ENCODE measurements at regions not wholly inside any gene's neighbourhood (a gene's known extent, or its start where the extent isn't known, plus 50 kb on each side); places are given as distances from the start of the nearest gene placed in this dataset. TPM values are rescaled to one million over a fixed set of nuclear protein-coding genes. Genes with fewer than 3 reads are reported as not detected.
"Not testable (repeated sequence)": the region's sequence is repeated elsewhere in the genome, so short reads cannot be mapped to it uniquely, and the experiment has no call there.

DNA sequence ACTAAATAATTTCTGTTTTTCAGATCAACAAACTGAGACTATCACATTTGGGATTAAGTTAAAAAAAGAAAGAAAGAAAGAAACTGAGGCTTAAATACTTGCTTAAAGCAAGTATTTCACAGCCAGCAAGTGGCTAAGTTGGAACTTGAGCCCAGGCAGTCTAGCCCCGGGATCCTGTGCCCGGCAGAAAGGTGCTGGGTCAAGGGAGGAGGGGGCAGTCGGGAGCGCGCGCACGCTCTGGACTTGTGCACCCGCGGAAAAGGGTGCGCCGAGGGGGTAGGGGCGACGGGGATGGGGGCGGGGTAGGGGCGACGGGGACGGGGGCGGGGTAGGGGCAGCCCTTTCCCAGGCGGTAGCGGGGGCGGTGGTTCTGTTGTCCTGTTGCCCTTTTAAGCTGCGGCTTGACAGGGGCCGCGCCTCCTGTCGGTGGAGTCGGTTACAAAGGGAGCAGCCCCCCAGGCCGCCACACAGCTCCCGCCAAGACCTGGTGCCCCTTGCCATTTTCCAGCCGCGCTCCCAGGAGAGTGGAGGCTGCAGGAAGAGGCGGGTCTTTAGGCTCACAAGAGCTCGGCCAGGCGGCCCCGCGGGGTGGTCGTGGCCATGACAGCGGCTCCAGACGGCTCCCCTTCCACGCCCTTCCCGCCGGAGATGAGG lies 60.6 kb downstream of the GOLGA8T start:
- not testable (repeated sequence) for DNase-seq (ENCODE audit: low read depth)

DNA sequence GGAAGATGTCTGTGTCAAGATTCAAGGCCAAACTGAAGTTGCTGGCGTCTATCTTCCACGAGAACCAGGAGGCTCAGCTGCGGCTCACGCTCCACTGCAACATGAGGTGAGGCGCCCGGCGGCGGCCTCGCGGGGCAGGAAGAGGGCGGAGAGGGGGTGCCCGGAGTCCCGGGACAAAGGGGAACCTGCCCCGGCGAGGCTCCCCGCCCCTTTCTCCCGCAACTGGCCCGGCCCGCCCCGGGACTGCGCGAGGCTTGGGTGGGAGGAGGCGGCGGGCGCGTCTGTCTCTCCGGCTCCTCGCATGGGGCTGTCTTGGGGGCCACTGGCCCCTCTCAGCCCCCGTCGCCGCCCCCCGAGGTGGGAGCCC lies 61.1 kb downstream of the GOLGA8T start:
- DNase-seq (ENCODE audit: low read depth) = peak; percentile 0

DNA sequence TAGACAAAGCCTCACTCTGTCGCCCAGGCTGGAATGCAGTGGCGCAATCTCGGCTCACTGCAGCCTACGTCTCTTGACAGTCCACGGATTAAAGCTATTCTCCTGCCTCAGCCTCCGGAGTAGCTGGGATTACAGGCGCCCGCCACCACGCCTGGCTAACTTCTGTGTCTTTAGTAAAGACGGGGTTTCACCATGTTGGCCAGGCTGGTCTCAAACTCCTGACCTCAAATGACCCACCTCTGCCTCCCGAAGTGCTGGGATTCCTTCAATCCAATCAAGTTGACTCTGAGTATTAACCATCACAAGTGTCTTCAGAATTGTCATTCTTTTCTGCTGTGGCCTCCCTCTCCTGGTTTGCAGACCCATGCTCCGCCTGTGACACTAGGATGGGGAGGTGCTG lies 61.9 kb downstream of the GOLGA8T start:
- not testable (repeated sequence) for DNase-seq (ENCODE audit: low read depth)

DNA sequence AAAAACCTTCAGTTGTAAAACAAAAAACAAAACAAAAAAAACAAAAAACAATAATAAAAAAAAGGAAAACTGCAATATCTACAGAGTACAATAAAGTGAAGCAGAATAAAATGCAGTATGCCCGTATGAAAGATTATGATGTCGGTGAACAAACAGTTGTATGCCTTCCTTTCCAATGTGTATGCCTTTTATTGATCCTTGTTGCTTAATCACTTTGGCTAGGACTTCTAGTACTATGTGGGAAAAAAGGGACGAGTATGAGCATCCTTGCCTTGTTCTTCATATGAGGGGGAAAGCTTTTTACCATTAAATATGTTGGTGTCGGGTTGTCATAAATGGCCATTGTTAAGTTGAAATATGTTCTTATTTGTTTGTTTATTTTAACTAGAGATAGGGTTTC lies 66.7 kb downstream of the GOLGA8T start:
- not testable (repeated sequence) for DNase-seq (ENCODE audit: low read depth)

DNA sequence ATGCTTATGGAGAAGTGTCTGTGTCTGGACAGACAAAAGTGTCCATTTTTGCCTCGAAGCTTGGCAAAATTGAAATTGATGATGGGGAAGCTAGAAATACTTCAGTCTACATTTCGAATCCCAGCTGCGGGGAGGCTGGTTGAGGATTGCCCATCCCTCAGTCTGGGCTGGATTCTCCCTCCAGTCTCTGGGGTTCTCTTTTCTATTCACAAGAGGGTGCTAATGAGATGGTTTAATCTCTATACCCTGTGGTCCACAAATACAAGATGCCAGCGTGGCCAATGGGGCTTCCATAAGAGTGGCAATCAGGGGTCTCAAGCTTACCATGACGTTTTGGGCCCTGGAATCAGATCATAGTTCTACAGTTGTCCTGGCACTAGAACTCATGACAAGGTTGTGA lies 78.9 kb downstream of the GOLGA8T start:
- not testable (repeated sequence) for DNase-seq (ENCODE audit: low read depth)

DNA sequence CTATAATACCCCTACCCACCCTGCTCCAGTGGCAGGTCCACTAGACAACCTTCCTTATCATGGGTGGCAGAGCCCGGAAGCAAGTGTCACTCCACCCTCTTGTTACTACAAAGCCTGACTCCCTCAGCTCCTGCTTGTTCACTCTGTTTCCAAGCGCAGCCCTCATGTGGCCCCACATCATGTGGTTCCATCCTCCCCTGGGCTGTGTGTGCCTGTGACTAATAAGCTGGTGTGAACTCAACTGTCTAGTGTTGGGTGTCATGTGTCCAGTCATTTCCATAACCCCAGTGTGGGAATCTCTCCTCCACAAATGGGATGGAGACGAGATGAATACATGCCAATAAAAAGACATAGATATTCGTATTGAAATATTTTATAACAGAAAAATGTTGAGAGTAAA lies 87.0 kb downstream of the GOLGA8T start:
- not testable (repeated sequence) for DNase-seq (ENCODE audit: low read depth)

DNA sequence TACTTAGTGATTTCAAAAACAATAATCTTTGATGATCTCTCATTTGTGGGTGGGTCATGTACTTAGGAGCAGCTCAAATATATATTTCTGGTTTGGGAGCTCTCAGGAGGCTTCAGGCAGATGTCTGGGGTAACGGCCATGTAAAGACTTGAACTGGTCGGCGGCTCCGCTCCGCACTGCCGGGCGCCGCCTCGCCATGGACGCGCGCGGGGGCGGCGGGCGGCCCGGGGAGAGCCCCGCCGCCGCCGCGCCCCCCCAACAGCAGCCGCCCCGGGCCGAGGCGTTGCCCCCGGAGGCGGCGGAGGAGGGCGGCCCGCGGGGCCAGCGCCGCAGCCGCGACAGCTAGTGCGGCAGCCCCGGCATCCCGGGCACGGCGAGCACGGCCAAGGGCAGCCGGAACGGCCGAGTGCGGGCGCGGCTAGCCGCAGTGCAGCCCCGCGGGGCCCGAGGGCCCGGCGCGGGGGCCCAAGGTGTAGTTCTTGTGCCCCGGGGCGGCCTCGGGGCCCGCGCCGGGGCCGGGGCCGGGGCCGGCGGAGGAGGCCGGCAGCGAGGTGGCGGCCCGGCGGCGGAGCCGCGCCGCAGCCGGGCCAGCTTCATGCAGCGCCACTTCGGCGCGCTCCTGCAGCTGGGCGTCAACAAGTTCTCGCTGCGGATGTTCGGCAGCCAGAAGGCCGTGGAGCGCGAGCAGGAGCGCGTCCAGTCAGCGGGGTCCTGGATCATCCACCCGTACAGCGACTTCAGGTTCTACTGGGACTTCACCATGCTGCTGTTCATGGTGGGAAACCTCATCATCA lies 88.1 kb downstream of the GOLGA8T start:
- not testable (repeated sequence) for DNase-seq (ENCODE audit: low read depth)

- not testable (repeated sequence) for DNase-seq (ENCODE audit: low read depth)
Observed at GRCh38 chr15:30225233-30225891, 90.5 kb downstream of the GOLGA8T start.

GRCh38 chr15:30261432-30262141 lies 126.7 kb downstream of the GOLGA8T start:
- not testable (repeated sequence) for DNase-seq (ENCODE audit: low read depth)

DNA sequence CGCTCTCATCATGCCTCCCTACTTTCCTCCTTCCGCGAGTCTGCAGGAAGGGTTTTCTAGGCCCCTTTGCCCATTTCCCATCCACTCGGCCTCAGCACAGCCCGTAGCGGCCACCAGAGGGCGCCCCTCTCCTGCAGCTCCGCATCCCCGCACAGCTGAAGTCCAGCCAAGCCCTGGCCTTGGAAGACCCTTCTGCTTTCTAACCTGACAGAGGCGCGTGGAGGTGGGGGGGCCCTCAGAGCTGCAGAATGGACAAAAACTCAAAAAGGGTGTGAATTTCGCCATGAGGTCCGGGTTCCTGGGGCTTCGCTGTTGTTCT lies 127.2 kb downstream of the GOLGA8T start:
- DNase-seq (ENCODE audit: low read depth) = not testable (repeated sequence)

DNA sequence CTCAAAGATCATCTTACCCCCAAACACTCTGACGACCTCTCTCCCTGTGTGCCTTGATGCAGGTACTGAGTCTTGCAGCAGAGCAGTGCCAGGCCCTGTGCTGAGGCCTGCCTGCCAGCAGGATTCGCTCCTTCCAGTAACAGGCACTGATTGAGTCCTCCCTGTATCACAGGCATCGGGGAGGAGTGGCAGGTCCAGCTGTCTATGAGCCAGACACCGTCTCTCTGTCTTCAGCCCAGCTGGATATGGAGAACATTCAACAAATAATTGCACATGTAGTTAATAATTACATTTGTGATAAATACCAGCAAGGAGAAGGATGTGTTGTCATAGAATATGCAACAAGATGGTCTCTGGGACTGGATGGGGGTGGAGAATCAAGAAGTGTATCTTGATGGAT lies 129.1 kb downstream of the GOLGA8T start:
- DNase-seq (ENCODE audit: low read depth) = not testable (repeated sequence)

DNA sequence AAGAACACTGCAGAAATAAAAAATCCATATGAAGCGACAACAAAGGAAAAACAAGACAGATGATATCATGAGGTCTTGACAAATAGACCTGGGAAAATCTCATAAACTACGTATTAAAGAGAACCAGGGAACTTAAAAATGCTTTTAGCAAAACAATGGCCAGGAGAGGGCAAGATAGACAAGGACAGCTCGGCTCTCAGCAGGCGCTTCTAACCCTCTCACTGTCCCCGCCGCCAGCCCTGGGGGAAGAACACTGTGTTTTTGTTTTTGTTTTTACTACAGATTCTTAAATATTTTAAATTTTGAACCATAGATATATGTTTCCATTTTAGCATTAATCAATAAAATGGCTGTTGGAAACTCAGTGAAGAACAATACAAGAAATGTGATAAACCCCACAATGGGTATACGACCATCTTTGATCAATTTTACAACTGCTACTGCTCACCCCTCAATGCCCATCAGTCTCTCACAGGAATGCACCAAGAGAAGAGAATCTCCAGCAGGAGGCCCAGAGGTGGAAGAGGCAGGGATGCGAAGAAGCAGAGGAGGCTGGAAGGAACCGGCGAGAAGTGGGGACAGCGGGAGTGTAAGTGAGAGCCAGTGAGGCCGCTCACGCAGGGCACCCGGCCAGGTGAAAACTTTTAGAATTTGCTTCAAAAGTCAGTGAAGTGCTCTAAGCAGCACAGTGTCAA lies 98.0 kb downstream of the CHRFAM7A start:
- not testable (repeated sequence) for DNase-seq (ENCODE audit: low read depth)

- DNase-seq (ENCODE audit: low read depth) = not testable (repeated sequence)
Observed at GRCh38 chr15:30303968-30304367, 89.4 kb downstream of the CHRFAM7A start.

Small RNA genes in the stretch of these regions (small RNA-seq; reads per million reads assigned to genes)
- gene RNU6-17P = not detected

Data from HT1080 (cell line).